ENCODE measurements at regions not wholly inside any gene's neighbourhood (a gene's known extent, or its start where the extent isn't known, plus 50 kb on each side); places are given as distances from the start of the nearest gene placed in this dataset.

- TF ChIP-seq CTCF (IDR thresholded peaks at IDR 0.05; ENCODE audit: insufficient read depth, low read length) (no peak), GABPA (IDR thresholded peaks at IDR 0.05; ENCODE audit: low read depth) (no peak)
These were observed 952.4 kb downstream of the TRAM1L1 start for GRCh38 chr4:116132946-116133345.

Data from HL-60 (cell line).